Thyroid gland (tissue), 4 donors: ENCODE measurements at regions not wholly inside any gene's neighbourhood (a gene's known extent, or its start where the extent isn't known, plus 50 kb on each side); places are given as distances from the start of the nearest gene placed in this dataset.

ENCODE experiments used
- DNase-seq, 2 donors: peaks; one replicate each; pipeline ENCODE4 v3.0.0-alpha.2; 2019
- H3K27ac ChIP-seq, 3 donors: fragments of 200-600 bp; sonication (generic); 1 replicate in 2 of 3; 2 replicates in 1 of 3; pipeline ENCODE4 v1.5.1; 2016 to 2019; ENCODE audit warnings: mild to moderate bottlenecking in 1 of 3, moderate library complexity in 1 of 3
- H3K27me3 ChIP-seq: fragments of 200-600 bp; sonication (generic); one replicate; pipeline ENCODE4 v1.5.1; 2019
- H3K36me3 ChIP-seq, 2 donors: fragments of 200-600 bp; sonication (generic); one replicate each; pipeline ENCODE4 v1.5.1; 2016 to 2019
- H3K4me1 ChIP-seq, 2 donors: fragments of 200-600 bp; sonication (generic); one replicate each; pipeline ENCODE4 v1.5.1; 2017 to 2019
- H3K4me3 ChIP-seq, 3 donors: fragments of 200-600 bp; sonication (generic); replicated peaks in 1 of 3; 1 replicate in 2 of 3; 2 replicates in 1 of 3; pipeline ENCODE4 v1.5.1; 2016; ENCODE audit warnings: mild to moderate bottlenecking in 1 of 3
- H3K9me3 ChIP-seq: fragments of 200-600 bp; sonication (generic); one replicate; pipeline ENCODE4 v1.5.1; 2017
- CTCF ChIP-seq, 6 experiments: fragments of 200-600 bp in 3 of 6; fragments of 450-650 bp in 3 of 6; sonication (generic) in 3 of 6; IDR thresholded peaks; one replicate each; pipeline ENCODE4 v1.5.1; 2016 to 2019; ENCODE audit warnings: antibody characterized with exemption in 6 of 6, mild to moderate bottlenecking in 2 of 6, inconsistent platforms in 1 of 6, moderate library complexity in 1 of 6
- POLR2A ChIP-seq, 2 donors: fragments of 450-650 bp; IDR thresholded peaks; one replicate each; pipeline ENCODE4 v1.6.1; 2017; ENCODE audit warnings: antibody characterized with exemption in 2 of 2, mild to moderate bottlenecking in 2 of 2, moderate library complexity in 1 of 2
- WGBS, 2 donors: methylation state at CpG; one replicate each; pipeline ENCODE4 v1.1.5; 2017; 5-methylcytosine and 5-hydroxymethylcytosine counted together
- intact Hi-C: fragments of 100-400 bp; cut with DNase I; formaldehyde crosslinking; loops from one replicate; pipeline ENCODE4 v1.15.1; 2023

GRCh38 chr1:55980582-55980981 lies 598.8 kb downstream of the PLPP3 start:
- WGBS, 2 donors, result 92 to 95% methylated on average over 4 of the region's 4 CpGs
- TF ChIP-seq POLR2A (IDR thresholded peaks at IDR 0.05) (no peak), CTCF (IDR thresholded peaks at IDR 0.05) (no peak)
- no peak overlapping the region for H3K4me3 ChIP-seq
- no peak overlapping the region for H3K27ac ChIP-seq
- H3K4me1 ChIP-seq, result no peaks in the 10 kb centered on the region
- no peaks in the 10 kb centered on the region for H3K9me3 ChIP-seq
- no peak for DNase-seq
- no peaks in the 10 kb centered on the region for H3K36me3 ChIP-seq
- intact Hi-C loops, result no loop called here
- no peaks in the 10 kb centered on the region for H3K27me3 ChIP-seq

- 84 to 86% methylated on average over 1 of the region's 1 CpG for WGBS, 2 donors
- intact Hi-C loops, result no loop called here
- H3K9me3 ChIP-seq, result no peaks in the 10 kb centered on the region
- no peak for TF ChIP-seq POLR2A (IDR thresholded peaks at IDR 0.05)
- no peak for TF ChIP-seq CTCF (IDR thresholded peaks at IDR 0.05)
- no peak overlapping the region for H3K4me3 ChIP-seq
- no peak for DNase-seq
- H3K4me1 ChIP-seq, result peaks cover 0 to 4% of the 10 kb centered on the region in 2 donors
- no peaks in the 10 kb centered on the region for H3K27me3 ChIP-seq
- no peak overlapping the region for H3K27ac ChIP-seq
- no peaks in the 10 kb centered on the region for H3K36me3 ChIP-seq
Measured at GRCh38 chr1:55974714-55975441, 604.5 kb downstream of the PLPP3 start.

GRCh38 chr1:55970526-55971110 lies 608.7 kb downstream of the PLPP3 start:
- Histone ChIP-seq H3K4me3 (no peak overlapping the region), H3K36me3 (no peaks in the 10 kb centered on the region), H3K9me3 (no peaks in the 10 kb centered on the region), H3K4me1 (peaks cover 0 to 4% of the 10 kb centered on the region in 2 donors), H3K27me3 (no peaks in the 10 kb centered on the region), H3K27ac (no peak overlapping the region)
- TF ChIP-seq CTCF (IDR thresholded peaks at IDR 0.05) (no peak), POLR2A (IDR thresholded peaks at IDR 0.05) (no peak)
- DNase-seq, result no peak
- intact Hi-C loops, result no loop called here

GRCh38 chr1:55969322-55969721 lies 610.0 kb downstream of the PLPP3 start:
- Histone ChIP-seq H3K36me3 (no peaks in the 10 kb centered on the region), H3K27ac (no peak overlapping the region), H3K9me3 (no peaks in the 10 kb centered on the region), H3K4me3 (no peak overlapping the region), H3K27me3 (no peaks in the 10 kb centered on the region), H3K4me1 (peaks cover 0 to 4% of the 10 kb centered on the region in 2 donors)
- intact Hi-C loops, result no loop called here
- no peak for TF ChIP-seq POLR2A (IDR thresholded peaks at IDR 0.05)
- no peak for TF ChIP-seq CTCF (IDR thresholded peaks at IDR 0.05)
- no peak for DNase-seq

- no peak for TF ChIP-seq CTCF (IDR thresholded peaks at IDR 0.05)
- no peak for TF ChIP-seq POLR2A (IDR thresholded peaks at IDR 0.05)
- Histone ChIP-seq H3K27ac (no peak overlapping the region), H3K9me3 (no peaks in the 10 kb centered on the region), H3K36me3 (no peaks in the 10 kb centered on the region), H3K4me3 (no peak overlapping the region), H3K4me1 (peaks cover 0 to 4% of the 10 kb centered on the region in 2 donors), H3K27me3 (no peaks in the 10 kb centered on the region)
- no peak for DNase-seq
- intact Hi-C loops, result no loop called here
- WGBS, 2 donors, result 92 to 93% methylated on average over 7 of the region's 7 CpGs
Measured at GRCh38 chr1:55968661-55969060, 610.7 kb downstream of the PLPP3 start.
